ENCODE measurements at regions not wholly inside any gene's neighbourhood (a gene's known extent, or its start where the extent isn't known, plus 50 kb on each side); places are given as distances from the start of the nearest gene placed in this dataset.

DNA sequence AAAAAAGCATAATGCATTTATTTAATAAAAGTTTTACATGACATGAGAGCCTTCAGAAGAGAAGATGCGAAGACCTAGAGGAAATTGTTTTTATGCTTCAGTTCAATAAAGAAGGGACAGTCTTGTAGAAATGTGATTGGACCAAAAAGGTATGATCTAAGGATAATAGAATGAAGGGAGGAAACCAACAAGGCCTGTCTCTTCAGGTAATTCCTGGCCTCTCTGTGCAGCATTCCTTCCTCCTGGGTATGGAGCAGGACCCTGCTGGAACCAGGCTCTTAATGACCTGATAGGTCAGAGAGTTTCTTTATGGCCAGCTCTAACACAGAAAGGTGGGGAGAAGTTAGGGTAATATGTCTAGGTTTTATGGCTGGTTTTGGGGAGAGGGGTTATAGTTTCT lies 162.8 kb upstream of the HEY2 start:
- no peaks in the 10 kb centered on the region for H3K36me3 ChIP-seq (ENCODE audit: control insufficient read depth, insufficient read depth, low read length)
- 0 out of 2 replicates have a peak, but pooled peaks cover 4% of the 10 kb centered on the region for H4K20me1 ChIP-seq (replicated peaks; ENCODE audit: control insufficient read depth, insufficient read depth, low read length)
- H3K4me2 ChIP-seq (ENCODE audit: insufficient read depth, low read length) = no peak overlapping the region
- 71% methylated on average over 1 of the region's 1 CpG for WGBS (ENCODE audit: insufficient coverage, low coverage, missing lambda C conversion rate)
- no peak overlapping the region for H2AFZ ChIP-seq (ENCODE audit: low read depth, low read length)
- intact Hi-C loops (cut with micrococcal nuclease) = no loop called here
- H3K9ac ChIP-seq (ENCODE audit: insufficient read depth in 1 of 2, low read depth in 2 of 2, low read length in 2 of 2) = no peak overlapping the region
- CTCF ChIA-PET (ENCODE audit: low intra/inter-chr PET ratio) = no interaction called here
- H3K9me1 ChIP-seq (ENCODE audit: control insufficient read depth, insufficient read depth, low read length) = no peaks in the 10 kb centered on the region
- H3K27ac ChIP-seq (ENCODE audit: extremely low read depth, low read depth, low read length) = no peak overlapping the region
- no peaks in the 10 kb centered on the region; a peak in 1 of 5 replicates for H3K27me3 ChIP-seq (ENCODE audit: control insufficient read depth in 2 of 2, insufficient read depth in 2 of 2, low read length in 2 of 2)
- H3K9me3 ChIP-seq (replicated peaks; ENCODE audit: control insufficient read depth, insufficient read depth, low read depth, low read length) = no peaks in the 10 kb centered on the region
- no peaks in the 10 kb centered on the region for H3K79me2 ChIP-seq (ENCODE audit: control insufficient read depth, insufficient read depth, low read length)
- H3K4me1 ChIP-seq (replicated peaks in 1 of 2; ENCODE audit: control insufficient read depth in 2 of 2, insufficient read depth in 2 of 2, low read length in 2 of 2) = peaks cover 0 to 12% of the 10 kb centered on the region in 2 experiments; a peak in 2 of 5 replicates
- H3K4me3 ChIP-seq = no peak overlapping the region
- DNase-seq (ENCODE audit: extremely low read depth in 1 of 4, low spot score in 3 of 4) (no peak), FAIRE-seq (no peak), ATAC-seq (no peak)
- in situ Hi-C loops (cut with MboI) = no loop called here
- POLR2A ChIA-PET = interaction anchor here (0.7 to 0.9 kb wide), 2 partner anchors 12 to 229 kb away, joined by 3 to 4 read pairs; no protein-coding TSS in a partner anchor
- TF ChIP-seq ZEB2 (IDR thresholded peaks at IDR 0.05) (no peak), FOXJ2 (tag; IDR thresholded peaks at IDR 0.05) (no peak), ZNF41 (CRISPR knock-in tag; conservative IDR thresholded peaks at IDR 0.05) (no peak), NBN (IDR thresholded peaks at IDR 0.05; ENCODE audit: low read depth) (no peak), SIX5 (IDR thresholded peaks at IDR 0.05; ENCODE audit: borderline replicate concordance in 1 of 2, insufficient read depth in 1 of 2, low read depth in 1 of 2, low read length in 2 of 2) (no peak), ZNF140 (CRISPR knock-in tag; IDR thresholded peaks at IDR 0.05) (no peak), PHB (CRISPR knock-in tag; IDR thresholded peaks at IDR 0.05) (no peak), SREBF1 (IDR thresholded peaks at IDR 0.05; ENCODE audit: borderline replicate concordance, low read depth, low read length) (no peak), ZNF24 (IDR thresholded peaks at IDR 0.05) (no peak), SMARCC2 (IDR thresholded peaks at IDR 0.05; ENCODE audit: low read depth) (no peak)
- TF ChIP-seq, protein P1, sequence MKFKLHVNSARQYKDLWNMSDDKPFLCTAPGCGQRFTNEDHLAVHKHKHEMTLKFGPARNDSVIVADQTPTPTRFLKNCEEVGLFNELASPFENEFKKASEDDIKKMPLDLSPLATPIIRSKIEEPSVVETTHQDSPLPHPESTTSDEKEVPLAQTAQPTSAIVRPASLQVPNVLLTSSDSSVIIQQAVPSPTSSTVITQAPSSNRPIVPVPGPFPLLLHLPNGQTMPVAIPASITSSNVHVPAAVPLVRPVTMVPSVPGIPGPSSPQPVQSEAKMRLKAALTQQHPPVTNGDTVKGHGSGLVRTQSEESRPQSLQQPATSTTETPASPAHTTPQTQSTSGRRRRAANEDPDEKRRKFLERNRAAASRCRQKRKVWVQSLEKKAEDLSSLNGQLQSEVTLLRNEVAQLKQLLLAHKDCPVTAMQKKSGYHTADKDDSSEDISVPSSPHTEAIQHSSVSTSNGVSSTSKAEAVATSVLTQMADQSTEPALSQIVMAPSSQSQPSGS (CRISPR knock-in tag; IDR thresholded peaks at IDR 0.05) = no peak
- TF ChIP-seq, protein P2, sequence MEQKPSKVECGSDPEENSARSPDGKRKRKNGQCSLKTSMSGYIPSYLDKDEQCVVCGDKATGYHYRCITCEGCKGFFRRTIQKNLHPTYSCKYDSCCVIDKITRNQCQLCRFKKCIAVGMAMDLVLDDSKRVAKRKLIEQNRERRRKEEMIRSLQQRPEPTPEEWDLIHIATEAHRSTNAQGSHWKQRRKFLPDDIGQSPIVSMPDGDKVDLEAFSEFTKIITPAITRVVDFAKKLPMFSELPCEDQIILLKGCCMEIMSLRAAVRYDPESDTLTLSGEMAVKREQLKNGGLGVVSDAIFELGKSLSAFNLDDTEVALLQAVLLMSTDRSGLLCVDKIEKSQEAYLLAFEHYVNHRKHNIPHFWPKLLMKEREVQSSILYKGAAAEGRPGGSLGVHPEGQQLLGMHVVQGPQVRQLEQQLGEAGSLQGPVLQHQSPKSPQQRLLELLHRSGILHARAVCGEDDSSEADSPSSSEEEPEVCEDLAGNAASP (IDR thresholded peaks at IDR 0.05) = no peak
- TF ChIP-seq, protein P3, sequence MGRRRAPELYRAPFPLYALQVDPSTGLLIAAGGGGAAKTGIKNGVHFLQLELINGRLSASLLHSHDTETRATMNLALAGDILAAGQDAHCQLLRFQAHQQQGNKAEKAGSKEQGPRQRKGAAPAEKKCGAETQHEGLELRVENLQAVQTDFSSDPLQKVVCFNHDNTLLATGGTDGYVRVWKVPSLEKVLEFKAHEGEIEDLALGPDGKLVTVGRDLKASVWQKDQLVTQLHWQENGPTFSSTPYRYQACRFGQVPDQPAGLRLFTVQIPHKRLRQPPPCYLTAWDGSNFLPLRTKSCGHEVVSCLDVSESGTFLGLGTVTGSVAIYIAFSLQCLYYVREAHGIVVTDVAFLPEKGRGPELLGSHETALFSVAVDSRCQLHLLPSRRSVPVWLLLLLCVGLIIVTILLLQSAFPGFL (CRISPR knock-in tag; IDR thresholded peaks at IDR 0.05) = no peak
- TF ChIP-seq, protein P4, sequence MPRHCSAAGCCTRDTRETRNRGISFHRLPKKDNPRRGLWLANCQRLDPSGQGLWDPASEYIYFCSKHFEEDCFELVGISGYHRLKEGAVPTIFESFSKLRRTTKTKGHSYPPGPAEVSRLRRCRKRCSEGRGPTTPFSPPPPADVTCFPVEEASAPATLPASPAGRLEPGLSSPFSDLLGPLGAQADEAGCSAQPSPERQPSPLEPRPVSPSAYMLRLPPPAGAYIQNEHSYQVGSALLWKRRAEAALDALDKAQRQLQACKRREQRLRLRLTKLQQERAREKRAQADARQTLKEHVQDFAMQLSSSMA (CRISPR knock-in tag; IDR thresholded peaks at IDR 0.05) = no peak
- TF ChIP-seq, protein P5, sequence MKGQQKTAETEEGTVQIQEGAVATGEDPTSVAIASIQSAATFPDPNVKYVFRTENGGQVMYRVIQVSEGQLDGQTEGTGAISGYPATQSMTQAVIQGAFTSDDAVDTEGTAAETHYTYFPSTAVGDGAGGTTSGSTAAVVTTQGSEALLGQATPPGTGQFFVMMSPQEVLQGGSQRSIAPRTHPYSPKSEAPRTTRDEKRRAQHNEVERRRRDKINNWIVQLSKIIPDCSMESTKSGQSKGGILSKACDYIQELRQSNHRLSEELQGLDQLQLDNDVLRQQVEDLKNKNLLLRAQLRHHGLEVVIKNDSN (CRISPR knock-in tag; IDR thresholded peaks at IDR 0.05) = no peak
- TF ChIP-seq, protein P6, sequence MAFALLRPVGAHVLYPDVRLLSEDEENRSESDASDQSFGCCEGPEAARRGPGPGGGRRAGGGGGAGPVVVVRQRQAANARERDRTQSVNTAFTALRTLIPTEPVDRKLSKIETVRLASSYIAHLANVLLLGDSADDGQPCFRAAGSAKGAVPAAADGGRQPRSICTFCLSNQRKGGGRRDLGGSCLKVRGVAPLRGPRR (CRISPR knock-in tag; IDR thresholded peaks at IDR 0.05) = no peak
- no TSS peak for BruUV-seq (replicated peaks)
